Activated CD4-positive, CD25-positive, alpha-beta regulatory T cell (primary cell): ENCODE measurements at regions not wholly inside any gene's neighbourhood (a gene's known extent, or its start where the extent isn't known, plus 50 kb on each side); places are given as distances from the start of the nearest gene placed in this dataset.

ENCODE experiments used
- DNase-seq, 4 experiments: peaks; one replicate each; lab custom pipeline; 2025; lab: John Stamatoyannopoulos, UW

DNA sequence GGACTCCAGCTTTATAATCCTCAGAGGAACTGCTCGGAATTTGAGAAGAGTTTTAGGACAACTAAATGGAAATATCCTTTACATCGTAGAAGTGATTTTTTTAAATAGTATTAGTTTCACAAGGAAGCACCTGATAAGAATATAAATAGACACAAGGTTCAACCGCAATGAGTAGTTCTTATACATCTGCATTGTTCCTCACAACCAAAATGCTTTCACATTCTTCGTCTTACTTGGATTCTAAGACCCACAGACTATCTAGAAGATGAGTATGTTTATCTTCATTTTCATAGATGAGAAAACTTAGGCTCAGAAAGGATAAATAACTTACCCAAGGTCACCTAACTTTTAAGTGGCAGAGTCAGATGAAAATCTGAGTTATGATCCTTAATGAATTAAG lies 469.0 kb downstream of the GALC start:
- DNase-seq = no peak

- DNase-seq = no peak
Measured at GRCh38 chr14:87522575-87522974, 470.4 kb downstream of the GALC start.

DNA sequence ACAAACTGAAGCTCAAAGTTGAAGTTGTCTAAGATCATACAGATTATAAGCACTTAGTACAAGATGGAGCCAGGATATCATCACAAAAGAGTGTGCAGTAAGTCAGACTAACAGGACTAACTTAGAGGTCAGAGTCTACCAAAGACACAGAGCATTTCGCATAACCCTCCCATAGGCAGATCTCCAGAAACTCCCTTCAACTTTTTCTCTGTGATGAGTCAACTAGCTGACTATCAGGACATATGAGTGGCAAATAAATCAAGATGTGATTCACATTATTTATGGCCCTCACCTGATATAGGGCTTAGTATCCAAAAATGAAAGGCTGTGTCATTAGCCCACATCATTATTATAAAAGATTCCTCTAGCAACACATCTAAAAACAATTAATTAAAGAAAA lies 484.6 kb downstream of the GALC start:
- no peak for DNase-seq

GRCh38 chr14:87503711-87504110 lies 489.3 kb downstream of the GALC start:
- DNase-seq = no peak

- DNase-seq = no peak
Measured at GRCh38 chr14:87497301-87497700, 495.7 kb downstream of the GALC start.

- DNase-seq = no peak
Measured at GRCh38 chr14:87494010-87494409, 499.0 kb downstream of the GALC start.

DNA sequence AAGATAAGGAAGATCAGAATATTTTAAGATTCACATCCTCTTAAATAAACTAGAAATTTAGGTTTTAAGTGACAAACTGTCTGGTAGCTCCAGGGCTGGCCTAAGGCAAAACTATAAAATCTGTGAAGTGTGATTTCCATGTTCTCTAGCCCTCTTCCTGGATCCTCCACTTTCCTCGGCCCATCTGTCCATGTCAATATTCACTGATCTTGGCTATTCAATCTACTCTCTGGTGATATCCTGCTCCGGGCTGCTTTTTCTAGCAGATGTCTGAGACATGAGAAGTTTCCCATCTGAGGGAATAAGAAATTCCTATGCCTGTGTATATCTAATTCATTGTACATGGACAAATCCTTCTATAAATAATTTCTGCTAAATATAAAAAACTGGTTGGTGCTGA lies 500.4 kb downstream of the GALC start:
- DNase-seq = no peak

- no peak for DNase-seq
Measured at GRCh38 chr14:87491816-87492215, 501.2 kb downstream of the GALC start.

DNA sequence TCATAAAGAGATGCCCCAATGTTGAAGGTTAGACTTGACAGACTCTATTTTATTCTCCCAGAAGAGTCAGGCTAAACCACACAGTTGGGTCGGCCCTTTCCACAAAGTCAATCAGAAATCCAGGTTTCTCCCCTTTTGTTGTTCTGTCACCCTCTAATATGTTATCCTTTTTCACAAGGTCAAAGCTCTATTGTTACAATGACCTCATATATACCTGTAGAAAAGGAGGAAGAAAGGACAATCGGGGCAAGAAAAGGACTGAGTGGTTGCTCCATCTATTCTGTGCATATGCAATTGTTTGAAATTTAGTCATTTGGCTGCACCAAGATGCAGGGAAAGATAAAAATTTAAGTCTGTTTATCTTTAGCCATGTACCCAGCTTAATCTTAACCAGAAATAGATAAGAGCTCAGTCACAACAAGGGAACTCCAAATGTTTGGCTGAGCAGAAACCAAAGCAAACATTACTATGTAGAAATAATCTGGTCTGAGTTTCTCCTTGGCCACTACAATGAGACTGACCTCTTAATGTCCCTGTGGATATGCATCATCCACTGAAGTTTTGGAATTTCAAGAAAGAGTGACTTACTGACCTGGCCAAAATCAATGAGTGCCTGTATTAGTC lies 503.7 kb downstream of the GALC start:
- DNase-seq = no peak

- no peak for DNase-seq
Measured at GRCh38 chr14:87483271-87484260, 509.4 kb downstream of the GALC start.

DNA sequence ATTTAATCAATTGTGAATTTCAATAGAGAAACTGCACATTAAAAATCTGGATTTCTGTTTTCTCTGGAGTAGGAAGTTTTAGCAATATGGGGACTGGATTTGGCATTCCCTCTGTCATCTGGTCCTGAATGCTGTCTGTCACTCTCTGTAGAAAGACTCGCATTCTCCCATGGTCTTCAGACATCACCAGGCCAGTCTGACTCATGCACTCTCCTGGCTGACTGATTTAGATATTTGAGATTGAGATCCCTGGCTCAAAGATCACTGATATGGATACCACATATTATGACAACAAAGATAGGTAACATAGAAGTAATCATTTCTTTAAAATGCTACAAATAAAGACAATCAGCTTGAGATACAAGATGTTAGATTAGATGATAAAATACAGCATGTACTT lies 524.5 kb downstream of the GALC start:
- DNase-seq = no peak

GRCh38 chr14:87467578-87467977 lies 525.4 kb downstream of the GALC start:
- DNase-seq = no peak

GRCh38 chr14:87465770-87466169 lies 527.2 kb downstream of the GALC start:
- DNase-seq = no peak

- DNase-seq = no peak
Measured at GRCh38 chr14:87461704-87462103, 531.3 kb downstream of the GALC start.

DNA sequence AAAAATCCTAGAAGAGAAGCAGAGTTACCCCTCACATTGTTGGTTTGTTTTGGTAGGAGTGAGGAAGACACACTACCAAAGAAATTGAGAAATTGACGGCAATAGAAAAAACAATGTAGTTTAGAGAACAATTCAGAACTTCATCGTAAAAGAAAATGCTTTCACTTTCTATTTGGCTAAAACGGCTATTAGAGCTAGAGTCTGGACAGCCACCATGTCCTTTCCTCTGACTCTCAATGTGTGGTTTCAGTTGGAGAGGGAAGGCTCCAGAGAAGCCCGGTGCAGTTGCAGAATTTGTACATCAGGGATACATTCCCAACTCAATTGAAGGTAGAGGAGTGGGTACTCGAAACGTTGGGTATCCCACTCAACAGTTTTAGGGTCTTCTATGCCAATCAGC lies 535.3 kb downstream of the GALC start:
- no peak for DNase-seq

- no peak for DNase-seq
Measured at GRCh38 chr14:87450193-87450592, 542.8 kb downstream of the GALC start.

GRCh38 chr14:87449016-87449415 lies 544.0 kb downstream of the GALC start:
- DNase-seq = no peak

- no peak for DNase-seq
Measured at GRCh38 chr14:87443787-87444186, 549.2 kb downstream of the GALC start.

DNA sequence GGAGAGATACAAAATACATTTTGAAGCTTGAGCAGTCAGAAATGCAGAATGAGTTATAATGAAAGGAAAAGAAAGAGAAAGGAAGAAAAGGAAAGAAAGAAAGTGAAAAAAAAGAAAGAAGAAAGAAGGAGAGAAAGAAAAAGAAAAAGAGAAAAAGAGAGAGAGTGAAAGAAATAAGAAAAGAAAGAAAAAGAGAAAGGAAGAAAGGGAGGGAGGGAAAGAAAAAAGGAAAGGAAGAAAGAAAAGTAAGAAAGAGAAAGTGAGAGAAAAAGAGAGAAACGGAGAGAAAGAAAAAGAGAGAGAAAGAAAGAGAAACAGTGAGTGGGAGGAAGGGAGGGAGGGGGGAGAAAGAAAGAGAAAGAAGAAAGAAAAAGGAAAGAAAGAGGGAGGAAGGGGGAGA lies 549.9 kb downstream of the GALC start:
- DNase-seq = no peak

GRCh38 chr14:87437158-87437557 lies 555.8 kb downstream of the GALC start:
- no peak for DNase-seq

DNA sequence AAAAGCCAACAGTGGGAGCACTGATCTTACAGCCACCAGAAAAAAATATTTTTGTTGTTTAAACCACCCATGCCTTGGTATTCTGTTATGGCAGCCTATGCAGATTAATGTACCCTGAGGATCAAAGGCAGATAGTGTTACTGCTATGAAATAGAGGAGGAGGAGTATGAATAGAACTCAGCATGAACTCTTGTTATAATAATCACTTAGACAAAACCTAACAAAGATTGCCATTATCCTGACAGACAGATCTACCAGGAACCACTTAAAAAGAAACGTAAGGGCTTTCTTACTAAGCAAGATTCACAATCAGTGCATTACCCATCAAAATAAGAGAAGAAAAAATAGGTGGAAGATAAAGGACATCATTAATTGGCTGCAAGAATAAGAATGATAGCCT lies 558.3 kb downstream of the GALC start:
- no peak for DNase-seq

GRCh38 chr14:87434011-87434410 lies 559.0 kb downstream of the GALC start:
- no peak for DNase-seq

DNA sequence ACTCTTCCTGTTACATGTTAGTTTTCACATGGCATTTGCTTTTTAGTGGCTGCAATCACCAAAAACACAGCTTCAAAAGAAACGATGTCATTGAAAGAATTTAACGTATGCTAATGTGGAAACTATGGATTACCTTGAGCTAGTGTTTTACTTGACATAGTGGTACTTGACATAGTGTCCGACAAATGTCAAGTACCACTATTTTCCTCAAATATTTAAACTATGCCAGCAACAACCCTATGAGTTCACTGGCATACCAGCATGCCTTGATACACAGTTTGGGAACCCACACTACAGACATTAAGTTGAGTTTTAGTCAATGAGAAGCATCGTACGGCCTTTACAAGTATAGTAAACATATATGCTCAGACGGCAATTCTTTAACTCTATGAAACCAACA lies 560.3 kb downstream of the GALC start:
- no peak for DNase-seq
